ENCODE measurements at regions not wholly inside any gene's neighbourhood (a gene's known extent, or its start where the extent isn't known, plus 50 kb on each side); places are given as distances from the start of the nearest gene placed in this dataset.

DNA sequence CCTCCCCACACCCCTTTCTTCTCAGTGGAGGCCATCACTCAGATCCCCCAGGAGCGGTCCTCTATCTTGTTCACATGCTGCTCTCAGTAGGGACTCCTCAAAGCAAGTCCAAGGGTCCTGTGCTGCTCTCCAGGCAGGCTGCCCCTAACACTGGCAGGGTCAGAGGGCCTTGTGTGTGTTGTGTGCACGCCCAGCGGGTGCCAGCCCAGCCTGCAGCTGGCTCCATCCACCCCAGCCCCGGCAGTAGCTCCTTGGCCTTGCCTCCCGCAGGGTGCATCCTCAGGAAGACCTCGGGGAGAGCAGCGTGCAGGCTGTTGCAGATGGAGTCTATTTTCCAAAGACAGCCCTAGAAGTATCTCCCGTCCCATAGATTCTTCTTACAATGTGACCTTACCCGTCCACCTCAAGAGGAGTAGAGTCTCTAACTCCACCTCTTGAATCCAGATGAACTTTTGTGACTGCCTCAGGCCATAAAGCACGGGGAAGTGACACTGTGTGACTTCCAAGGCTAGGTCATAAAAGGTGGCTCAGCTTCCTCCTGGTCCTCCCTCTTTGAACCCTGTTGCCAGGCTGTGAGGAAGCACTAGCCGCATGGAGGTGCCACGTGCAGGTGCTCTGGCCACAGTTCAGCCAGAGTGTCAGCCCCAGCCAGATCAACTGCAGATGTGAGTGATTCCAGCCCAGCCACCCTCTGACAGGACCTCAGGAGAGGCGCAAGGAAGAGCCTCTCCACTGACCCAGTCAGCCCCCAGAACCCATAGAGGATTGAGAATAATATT, 531.6 kb downstream of the SHQ1 start:
- DNase-seq = no peak

DNA sequence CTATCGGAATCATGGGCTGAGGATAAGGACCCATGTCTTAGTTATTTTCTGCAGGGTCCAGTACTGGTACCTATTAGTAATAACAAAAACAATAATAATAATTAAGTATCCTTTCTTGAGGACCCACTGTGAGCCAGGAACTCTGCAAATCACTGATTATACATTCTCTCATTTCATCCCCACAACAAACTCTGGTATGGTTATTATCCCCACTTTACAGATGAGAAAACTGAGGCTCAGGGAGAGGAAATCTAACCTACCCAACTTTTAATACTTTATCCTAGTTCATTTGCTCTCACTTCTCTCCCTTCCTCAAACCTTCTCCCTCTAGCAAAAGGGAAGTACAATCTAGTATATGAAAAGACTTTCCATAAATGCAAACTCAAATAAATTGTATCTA, 528.4 kb upstream of the PROK2 start:
- DNase-seq = no peak

DNA sequence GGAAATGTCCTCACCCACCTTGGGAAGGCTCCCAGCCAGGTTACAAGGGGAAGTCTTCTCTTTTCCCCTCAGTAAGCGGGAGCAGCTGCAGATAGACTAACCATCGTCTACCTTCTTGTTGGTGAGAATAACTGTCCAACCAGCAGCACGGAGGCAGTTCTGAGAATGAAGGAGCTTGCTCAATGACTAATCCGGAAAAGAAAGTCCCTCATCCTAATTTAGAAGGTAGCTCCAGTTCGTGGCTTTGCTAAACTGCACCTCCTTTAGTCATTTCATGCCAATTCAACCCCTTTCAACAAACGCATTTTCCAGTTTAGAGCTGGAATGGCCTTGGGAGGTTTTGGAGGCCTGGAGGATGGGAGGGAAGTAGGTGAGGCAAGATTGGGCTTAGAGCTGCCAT, 527.4 kb upstream of the PROK2 start:
- no peak for DNase-seq

DNA sequence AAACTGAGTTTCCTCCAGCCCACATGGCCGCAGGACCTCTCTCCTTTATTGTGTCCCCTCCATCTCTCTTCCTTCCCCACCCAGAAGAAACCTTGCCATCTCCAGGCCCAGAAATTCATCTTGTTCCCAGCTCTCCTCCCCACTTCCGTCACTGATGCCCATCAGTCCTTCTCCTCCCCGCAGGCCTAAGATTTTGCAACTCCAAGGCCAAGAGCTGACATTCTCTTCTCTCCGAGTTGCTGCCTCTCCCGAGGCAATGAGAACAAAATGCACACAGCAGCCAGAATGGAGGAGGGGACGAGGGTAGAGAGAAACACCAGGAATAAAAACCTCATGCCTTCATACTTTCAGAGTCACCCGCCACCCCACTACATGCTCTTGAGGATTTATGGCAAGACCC, 526.5 kb upstream of the PROK2 start:
- DNase-seq = no peak

DNA sequence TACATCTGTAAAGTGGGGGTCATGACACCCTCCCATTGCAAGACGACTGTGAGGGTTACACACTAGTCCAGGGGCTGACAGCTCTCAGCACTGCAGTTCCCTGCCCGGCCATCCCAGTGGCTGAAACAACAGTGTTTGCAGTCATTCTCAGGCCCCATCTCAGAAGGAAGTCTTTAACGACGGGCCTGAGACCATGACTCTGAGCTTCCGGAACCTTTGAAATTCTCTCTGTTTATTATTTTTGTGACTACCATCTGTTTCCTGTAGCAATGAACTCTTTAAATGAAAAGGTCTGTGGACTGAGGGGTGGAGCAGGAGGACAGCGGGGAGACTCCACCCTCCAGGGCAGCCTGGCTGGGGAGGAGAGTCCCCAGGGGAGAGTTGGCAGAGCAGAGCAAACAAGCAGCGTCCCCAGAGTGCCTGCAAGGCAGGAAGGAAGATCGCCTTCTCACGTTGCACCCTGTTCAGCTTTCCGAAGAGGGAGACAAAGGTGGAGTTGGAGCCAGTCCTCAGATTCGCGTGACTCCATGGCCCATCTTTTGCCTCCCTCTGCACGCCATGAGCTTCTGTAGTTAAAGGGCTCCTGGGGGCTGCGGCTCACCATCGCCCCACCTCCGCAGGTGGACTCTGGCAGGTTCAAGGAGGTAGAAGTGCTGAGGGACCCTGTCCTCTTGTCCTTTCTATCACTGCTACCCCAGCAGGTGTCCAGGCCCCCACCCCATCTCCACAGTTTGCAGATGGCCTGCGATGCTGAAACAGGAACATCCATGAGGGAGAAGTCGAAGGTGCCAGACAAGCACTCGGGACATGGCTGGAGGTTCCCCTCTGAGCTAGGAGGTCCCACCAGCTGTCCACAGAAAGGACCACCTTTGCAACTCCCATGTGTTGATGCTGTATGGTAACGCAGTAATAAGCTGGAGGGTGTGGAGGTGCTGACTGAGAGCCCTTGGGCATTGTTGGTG, 525.8 kb upstream of the PROK2 start:
- DNase-seq = no peak

DNA sequence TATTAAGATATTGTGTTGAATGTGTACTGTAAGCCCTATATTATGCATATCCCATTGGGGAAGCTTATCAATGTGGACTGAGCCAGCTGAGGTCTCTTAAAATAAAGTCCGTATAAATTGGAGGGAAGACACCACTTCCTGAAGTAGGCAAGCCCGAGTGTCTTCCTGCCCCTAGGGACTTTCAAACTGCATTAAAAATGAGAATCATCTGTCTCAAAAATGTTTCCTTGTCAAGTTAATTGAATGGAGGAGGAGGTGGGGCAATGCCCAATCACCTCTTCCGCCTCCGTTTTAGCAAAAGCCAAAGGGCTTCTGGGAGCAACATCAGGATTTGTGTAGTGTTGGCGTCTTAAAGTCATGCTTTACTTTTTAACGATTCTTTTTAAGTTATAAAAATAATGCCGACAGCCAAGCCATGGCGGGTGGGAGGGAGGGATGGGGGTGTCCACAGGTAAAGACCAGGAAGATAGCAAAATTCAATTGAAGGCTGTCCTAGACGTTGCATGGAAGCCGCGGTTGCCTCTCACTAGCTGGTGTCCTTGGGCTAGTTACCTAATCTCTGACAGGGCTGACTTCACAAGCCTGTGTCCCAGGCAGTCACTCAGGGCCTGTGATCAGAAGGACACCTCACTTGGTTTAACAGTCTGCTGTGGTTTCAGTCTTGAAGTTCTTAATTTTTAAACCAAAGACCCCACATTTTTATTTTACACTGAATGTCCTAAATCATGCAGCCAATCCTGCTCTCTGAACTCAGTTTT, 524.9 kb upstream of the PROK2 start:
- DNase-seq = no peak

DNA sequence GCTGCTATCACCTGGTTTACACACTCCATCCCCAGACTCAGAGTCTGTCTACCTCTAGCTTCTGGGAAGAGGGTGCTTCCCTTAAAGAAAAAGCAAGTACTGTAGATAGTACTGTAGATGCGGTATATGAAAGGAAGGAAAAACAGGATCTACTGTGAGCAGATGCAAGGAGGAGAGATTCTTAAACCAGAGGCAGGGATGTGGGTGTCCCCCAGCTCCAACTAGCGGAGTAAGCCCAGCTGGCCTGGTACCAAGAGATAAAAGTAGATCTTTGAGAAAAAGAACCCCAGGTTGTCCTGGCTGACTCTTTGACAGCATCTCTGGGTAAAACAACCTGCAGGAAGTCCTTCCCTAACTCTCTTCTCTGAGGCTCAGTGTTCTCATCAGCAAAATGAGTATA, 523.7 kb upstream of the PROK2 start:
- no peak for DNase-seq

DNA sequence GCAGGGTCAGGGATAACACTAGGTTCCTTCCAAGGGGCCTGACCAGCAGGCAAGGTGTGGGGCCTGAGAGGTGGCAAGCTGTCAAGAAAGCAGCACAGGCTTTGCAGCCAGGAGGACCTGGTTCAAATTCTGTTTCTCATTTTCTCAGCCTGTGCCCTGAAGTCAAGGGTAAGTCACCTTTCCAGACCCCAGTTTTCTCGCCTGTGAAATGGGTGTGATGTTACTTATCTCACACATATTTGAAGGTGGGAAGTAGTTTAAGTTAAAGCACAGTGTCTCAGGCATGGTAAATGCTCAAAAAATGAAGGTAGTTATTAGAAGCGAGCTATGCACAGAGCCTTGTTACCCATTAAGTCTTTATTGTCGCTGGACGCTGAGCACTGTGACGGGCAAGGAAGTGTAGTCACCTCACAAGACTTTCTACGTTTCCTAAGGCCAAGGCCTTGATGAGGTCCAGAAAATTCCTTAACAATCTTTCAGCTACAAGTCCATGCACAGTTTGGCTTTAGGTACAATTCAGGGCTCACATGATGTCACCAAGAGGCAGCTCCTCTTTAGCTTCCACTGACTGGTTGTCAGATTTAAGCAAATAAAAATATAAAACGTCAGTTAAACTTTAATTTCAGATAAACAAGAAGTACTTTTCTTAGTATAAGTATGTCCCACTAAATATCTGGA, 522.6 kb upstream of the PROK2 start:
- no peak for DNase-seq

DNA sequence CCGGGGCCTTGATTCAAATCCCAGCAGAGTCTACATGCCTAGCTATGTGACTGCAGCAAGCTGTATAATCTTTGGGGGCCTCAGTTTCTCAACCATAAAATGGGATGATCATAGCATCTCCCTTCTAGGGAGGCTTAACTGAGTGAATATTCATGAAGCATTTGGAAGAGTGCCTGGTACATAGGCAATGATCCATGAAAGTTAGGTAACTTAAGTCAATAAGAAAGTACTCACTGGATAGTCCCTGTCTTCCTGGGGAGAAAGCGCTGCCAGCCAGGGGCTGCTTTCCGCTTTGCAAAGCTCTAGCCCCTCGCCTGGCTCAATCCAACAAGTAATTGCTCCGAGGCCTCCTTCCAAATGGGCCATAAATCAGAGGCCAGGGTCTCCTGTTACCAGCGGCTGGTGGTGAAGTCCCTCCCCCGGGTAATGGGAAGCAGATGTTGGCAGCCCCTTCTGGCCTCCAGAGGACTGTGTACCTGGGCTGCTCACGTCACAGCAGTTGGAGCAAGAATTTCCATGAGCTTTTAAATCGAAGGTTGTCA, 521.9 kb upstream of the PROK2 start:
- DNase-seq = no peak

DNA sequence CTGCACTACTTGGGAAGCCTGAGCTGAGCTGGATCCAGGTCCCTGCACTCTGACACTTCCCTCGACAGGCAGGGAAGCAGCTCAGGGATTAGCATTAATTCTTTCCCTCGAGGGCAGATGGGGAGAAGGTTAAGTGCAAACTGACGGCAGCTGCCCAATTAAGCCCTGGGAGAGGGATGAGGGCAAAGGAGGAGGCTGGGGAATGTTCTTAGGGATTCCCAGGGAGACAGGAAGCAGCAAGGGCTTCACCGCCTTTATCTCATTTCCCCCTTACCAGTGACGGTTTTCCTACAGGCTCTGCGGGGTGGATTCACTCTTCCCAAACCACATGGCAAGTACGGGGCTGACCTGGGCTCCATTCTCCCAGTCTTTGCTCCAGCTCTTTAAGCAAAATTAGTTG, 519.0 kb upstream of the PROK2 start:
- DNase-seq = no peak

DNA sequence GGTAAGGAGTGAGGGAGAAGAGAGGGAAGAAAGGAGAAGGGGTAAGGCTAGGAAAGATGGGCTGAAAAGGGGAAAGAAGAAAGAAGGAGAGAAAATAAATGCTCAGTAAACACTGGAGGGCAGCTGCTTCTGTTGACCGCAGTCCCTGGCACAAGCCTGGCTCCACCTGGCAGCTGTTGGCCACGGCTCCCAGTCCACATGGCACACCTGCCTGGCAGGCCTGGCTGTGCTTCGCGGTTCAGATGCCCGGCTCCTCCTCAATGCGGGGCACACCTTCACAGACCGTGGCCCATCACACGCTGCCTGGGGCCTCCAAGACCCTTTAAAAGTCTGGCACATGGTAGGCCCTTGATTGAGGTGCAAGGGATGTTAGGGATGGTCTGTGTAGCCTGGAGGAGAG, 516.8 kb upstream of the PROK2 start:
- no peak for DNase-seq

DNA sequence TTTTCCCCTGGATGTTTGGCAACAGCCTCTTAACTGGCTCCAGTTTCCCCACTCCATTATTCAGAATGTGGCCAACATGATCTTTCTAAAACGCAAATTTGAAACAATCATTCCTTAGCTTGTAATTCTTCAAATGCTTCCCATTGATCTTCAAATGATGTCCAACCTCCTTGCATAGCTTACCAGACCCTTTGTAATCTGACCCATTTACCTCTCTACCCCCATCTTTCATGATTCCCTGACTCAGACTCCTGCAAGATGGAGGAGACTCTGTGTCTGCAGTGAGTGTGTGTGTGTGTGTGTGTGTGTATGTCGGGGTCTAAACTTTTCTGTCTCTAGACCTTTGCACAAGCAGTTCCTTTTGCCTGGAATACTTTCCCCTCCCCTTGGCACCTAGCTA, 515.7 kb upstream of the PROK2 start:
- DNase-seq = no peak

DNA sequence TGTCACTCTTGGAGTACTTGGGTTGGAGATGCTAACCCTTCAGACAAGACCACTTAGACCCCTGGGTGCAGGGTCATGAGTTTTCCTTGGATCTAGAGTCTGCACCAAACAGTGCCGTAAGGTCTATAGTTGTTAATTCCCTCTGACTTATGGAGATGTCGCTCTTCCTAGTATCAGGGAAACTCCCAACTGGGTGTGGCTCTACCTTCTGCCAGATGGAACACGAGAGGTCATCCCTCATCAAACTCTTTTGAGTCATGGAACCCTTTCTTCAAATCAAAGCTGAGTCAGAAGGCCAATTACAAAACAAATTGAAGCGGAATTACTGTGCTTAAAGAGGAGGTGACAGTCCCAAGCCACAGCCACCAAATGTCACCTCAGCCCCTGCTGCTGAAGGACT, 514.9 kb upstream of the PROK2 start:
- DNase-seq = no peak

DNA sequence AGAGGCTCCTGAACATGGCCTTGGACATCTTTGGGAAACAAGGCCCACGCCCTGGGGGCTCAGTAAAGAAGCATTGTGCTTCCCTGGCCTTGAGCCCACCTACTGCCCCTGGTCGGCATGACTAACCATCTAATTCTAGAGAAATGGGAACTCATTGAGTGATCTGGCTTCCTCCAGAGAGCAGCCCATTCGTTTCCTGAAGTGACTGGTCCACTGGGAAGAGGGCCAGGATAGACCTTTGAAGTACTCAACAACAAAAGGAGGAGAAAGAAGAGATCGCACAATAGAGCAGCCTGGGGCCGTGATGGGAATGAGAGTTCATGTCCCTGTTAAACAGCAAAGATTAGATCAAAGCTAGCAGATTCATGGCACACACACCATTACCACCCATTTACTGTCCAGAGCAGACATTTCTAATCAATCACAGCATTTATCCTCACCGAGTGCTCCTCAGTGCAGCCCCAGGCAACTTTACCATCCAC, 514.4 kb upstream of the PROK2 start:
- no peak for DNase-seq

DNA sequence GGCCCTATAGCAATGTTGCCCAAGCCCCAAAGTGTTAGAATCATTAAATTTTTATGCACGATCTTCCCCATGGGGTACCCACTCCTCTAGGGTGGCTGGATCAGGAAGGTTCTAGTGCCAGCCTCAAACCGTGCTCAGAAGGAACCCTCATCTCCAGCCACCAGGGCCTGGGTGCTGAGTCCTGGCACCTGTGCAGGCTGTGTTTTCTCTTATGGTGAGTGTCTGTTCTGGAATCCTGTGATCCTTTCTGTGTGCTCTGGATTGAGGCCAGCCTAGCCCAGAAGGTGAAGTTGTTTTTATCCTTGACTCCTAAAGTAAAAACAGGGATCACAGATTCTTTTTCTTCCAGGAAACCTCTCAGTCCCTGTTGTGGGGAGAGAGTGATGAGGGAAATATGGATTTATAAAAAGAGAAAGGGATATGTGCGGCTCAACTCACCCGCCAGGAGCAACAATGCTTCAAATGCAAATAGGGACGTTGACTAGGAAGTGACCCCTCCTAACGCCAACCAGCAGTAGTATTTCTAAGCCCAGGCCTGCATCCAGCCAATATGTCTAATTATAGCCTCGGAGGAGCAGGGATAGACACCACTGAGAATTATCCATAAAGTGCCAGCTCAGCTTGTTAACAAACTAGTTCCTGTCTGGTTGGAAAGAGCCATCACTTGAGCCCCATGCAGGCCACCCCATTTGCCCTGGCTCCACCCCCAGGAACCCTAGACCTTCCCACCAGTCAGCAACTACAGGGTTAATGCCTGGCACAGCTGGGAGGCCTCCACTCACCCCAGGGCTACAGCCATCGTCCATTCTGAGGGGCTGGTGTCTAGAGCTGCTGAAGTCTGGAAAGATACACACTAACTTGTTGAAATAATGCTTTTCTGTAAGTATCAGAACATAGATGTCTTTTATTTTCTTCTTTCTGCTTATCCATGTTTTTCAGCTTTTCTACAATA, 513.5 kb upstream of the PROK2 start:
- no peak for DNase-seq

DNA sequence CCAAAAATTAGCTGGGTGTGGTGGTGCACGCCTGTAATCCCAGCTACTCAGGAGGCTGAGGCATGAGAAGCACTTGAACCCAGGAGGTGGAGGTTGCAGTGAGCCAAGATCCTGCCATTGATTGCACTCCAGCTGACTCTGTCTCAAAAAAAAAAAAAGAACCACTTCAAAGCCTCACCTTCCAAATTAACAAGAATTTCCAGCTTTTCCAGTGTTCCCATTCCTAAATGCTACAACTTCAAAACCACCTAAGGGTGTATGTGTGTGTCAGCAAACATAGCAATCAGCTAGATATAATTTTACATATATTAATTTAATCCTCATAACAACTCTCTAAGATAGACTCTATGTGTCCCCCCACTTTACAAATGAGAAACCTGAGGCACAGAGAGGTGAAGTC, 512.5 kb upstream of the PROK2 start:
- DNase-seq = no peak

DNA sequence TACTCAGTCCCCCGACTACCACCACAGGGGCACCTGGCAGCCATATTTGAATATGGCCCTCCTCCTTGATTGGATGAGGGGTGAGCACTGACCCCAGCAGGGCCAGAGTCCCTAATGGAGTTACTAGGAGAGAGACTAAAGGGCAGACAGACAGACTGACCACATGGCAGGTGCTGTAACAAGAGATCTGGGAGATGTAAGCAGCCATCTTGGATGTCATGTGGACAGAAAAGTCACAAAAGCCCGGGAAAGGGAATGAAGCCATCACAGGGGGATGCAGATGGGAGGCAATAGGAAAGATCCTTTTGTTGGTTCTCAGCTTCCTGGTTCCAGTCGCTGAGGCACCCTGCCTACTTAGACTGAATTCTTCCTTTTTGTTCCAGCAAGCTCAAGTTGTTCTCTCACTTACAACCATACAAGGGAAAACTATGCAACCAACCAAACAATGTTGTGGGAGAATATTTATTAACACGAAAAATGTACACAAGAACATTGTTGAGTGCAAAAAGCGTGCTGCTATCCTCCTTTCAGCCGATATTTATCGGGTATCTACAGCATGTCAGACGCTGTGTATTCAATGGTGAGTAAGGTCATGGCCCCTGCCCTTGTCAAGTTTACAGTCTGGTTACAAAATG, 511.6 kb upstream of the PROK2 start:
- DNase-seq = no peak

DNA sequence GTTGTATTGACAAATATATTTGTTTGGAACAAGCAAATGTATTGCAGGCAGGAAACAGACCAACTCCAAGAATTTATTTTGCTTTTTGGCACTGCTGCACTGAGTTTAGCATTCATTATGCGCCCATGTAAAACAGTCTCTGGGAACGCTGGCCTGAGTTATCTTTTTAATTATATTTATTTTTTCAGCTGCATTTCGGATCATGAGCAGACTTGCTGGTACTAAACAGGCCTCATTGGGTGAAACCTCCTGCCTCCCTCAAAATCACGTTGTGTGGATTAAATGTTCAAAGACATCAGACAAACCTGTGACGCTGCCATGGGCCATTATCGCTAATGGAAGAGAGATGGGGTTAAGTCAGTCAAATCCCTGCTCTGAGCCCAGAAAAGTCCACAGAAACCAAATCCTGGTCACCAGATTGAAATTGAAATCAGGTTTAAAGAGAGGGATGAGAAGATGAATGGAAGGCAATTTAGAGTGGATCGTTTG, 511.1 kb upstream of the PROK2 start:
- no peak for DNase-seq

DNA sequence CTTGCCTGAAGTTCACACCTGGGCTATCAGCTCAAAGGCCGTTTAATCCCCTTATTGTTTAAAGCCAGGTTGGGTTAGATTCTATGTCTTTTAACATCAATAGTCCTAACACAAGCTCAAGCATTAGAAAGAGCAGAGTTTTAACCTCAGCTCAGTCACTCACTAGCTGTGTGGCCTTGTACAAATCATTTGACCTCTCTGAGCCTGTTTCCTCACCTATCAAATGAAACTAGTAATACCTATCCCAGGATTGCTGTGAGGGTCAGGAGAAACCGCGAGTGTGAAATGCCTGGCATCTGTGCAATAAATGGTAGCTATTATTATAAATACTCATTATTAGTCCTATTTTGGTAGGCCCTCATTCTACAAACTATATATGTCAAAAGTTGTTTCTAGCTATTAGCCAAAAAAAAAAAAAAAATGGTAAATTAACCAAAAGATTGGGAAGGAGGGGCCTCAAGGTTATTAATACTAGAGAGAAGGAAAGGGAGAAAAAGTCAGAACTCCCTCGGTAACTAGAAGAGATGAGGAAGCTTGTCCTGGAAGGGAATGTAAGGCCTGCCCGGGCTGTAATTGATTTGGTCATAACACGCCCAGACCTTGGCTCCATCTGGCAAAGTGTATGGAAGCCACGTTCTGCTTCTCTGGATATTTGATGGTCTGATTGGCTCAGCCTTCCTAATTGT, 510.5 kb upstream of the PROK2 start:
- no peak for DNase-seq
